Kidney (tissue), 13 donors: ENCODE measurements at regions not wholly inside any gene's neighbourhood (a gene's known extent, or its start where the extent isn't known, plus 50 kb on each side); places are given as distances from the start of the nearest gene placed in this dataset.
A peak's percentile ranks its signal among the peaks of the same experiment; 100 is the strongest.

Source experiments
- DNase-seq, 5 donors: peaks; one replicate each; pipeline ENCODE4 v3.0.0-alpha.2; 2013 to 2020
- FAIRE-seq: peaks from 2 replicates; lab custom pipeline; 2012; peaks lifted over from hg19 to GRCh38; lab: Jason Lieb, UNC
- H3K27ac ChIP-seq, 2 donors: one replicate each; pipeline ENCODE4 v1.7.0; 2013; ENCODE audit warnings: low read depth in 2 of 2, low read length in 2 of 2, inconsistent platforms in 1 of 2
- H3K27me3 ChIP-seq: one replicate; pipeline ENCODE4 v1.7.1; 2013; ENCODE audit warnings: low read length, inconsistent platforms; ENCODE audit not compliant: control insufficient read depth, insufficient read depth
- H3K36me3 ChIP-seq, 3 donors: one replicate each; pipeline versions ENCODE4 v1.7.0 to v1.7.1; 2013; ENCODE audit warnings: low read length in 3 of 3, control low read depth in 1 of 3, inconsistent platforms in 1 of 3; ENCODE audit not compliant: insufficient read depth in 3 of 3, control insufficient read depth in 2 of 3
- H3K4me1 ChIP-seq, 3 donors: one replicate each; pipeline versions ENCODE4 v1.7.0 to v1.7.1; 2013; ENCODE audit warnings: low read length in 3 of 3, inconsistent platforms in 1 of 3, low read depth in 1 of 3; ENCODE audit not compliant: control insufficient read depth in 2 of 3, insufficient read depth in 2 of 3
- H3K4me3 ChIP-seq, 3 donors: one replicate each; pipeline versions ENCODE4 v1.7.0 to v1.8.1; 2013; ENCODE audit warnings: low read length in 3 of 3, control low read depth in 1 of 3, inconsistent platforms in 1 of 3
- H3K9ac ChIP-seq, 3 donors: one replicate each; pipeline versions ENCODE4 v1.7.0 to v1.7.1; 2013; ENCODE audit warnings: low read length in 3 of 3, control low read depth in 1 of 3, inconsistent platforms in 1 of 3
- H3K9me3 ChIP-seq, 3 donors: one replicate each; pipeline versions ENCODE4 v1.7.0 to v1.7.1; 2013; ENCODE audit warnings: low read length in 3 of 3, control low read depth in 1 of 3, inconsistent platforms in 1 of 3; ENCODE audit not compliant: control insufficient read depth in 2 of 3, insufficient read depth in 1 of 3
- intact Hi-C: fragments of 100-400 bp; cut with DNase I; formaldehyde crosslinking; loops from one replicate; pipeline ENCODE4 v1.11.1; 2022
- TF ChIP-seq, protein P1 (sequence below): IDR thresholded peaks from 3 replicates; pipeline ENCODE4 v1.5.1; 2012; ENCODE audit warnings: mild to moderate bottlenecking, moderate library complexity, borderline replicate concordance; ENCODE audit not compliant: insufficient read depth; ENCODE audit errors: extremely low read depth
- donor health status: control.
- donor health status: control.
- donor health status: control.
- donor health status: control.
- donor health status: control.
- donor health status: DM: yes; HTN: yes; CAD: no.
- donor health status: Normal renal cell carcinoma (clear cell type).

DNA sequence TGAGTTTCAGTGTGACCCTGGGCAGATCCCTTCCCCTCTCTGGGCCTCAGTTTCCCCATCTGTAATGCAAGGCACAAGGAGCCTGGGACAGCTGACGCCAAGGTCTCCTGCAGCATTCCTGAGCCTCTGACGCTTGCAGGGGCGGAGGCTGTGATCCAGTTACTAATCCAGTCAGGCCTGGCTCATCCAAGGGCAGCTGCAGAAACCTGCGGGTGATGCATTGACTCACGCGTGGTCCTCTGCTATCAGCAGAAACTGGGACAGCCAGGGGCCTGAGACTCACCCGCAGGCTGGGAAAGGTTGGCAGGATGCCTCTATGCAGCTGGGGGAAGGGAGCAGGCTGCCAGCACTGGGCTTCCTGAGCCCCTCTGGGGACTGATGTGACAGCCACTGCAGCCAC lies 65.0 kb upstream of the SIRPA start:
- Histone ChIP-seq H3K4me1 (no peaks in the 10 kb centered on the region), H3K36me3 (no peaks in the 10 kb centered on the region), H3K9me3 (no peaks in the 10 kb centered on the region), H3K27ac (no peak overlapping the region), H3K4me3 (no peak overlapping the region), H3K27me3 (no peaks in the 10 kb centered on the region), H3K9ac (no peak overlapping the region)
- intact Hi-C loops, result no loop called here
- no peak for FAIRE-seq
- TF ChIP-seq, protein P1, sequence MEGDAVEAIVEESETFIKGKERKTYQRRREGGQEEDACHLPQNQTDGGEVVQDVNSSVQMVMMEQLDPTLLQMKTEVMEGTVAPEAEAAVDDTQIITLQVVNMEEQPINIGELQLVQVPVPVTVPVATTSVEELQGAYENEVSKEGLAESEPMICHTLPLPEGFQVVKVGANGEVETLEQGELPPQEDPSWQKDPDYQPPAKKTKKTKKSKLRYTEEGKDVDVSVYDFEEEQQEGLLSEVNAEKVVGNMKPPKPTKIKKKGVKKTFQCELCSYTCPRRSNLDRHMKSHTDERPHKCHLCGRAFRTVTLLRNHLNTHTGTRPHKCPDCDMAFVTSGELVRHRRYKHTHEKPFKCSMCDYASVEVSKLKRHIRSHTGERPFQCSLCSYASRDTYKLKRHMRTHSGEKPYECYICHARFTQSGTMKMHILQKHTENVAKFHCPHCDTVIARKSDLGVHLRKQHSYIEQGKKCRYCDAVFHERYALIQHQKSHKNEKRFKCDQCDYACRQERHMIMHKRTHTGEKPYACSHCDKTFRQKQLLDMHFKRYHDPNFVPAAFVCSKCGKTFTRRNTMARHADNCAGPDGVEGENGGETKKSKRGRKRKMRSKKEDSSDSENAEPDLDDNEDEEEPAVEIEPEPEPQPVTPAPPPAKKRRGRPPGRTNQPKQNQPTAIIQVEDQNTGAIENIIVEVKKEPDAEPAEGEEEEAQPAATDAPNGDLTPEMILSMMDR, result no peak
- DNase-seq, result peak in 4 of 5 donors; percentile 43 to 61 (median 44)

DNA sequence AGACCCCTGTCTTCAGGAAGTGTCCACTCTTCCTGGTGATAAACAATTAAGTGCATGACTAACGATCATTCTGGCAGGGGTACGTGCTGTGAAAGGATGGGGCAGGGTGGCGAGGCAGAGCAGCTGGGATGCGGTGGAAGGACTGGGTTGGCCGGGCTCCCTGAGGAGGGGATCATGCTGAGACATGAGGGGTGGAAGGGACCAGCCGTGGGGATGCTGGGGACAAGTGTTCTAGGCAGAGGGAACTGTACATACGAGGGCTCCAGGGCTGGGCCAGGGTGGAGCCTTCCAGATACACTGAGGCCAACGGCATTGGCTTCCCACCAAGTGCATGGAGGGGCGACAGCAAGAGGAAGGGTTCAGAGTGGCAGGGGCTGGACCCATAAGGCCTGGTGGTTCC lies 65.7 kb upstream of the SIRPA start:
- no peak for FAIRE-seq
- intact Hi-C loops, result no loop called here
- Histone ChIP-seq H3K4me3 (no peak overlapping the region), H3K9ac (no peak overlapping the region), H3K27ac (no peak overlapping the region), H3K9me3 (no peaks in the 10 kb centered on the region), H3K36me3 (no peaks in the 10 kb centered on the region), H3K4me1 (no peaks in the 10 kb centered on the region), H3K27me3 (no peaks in the 10 kb centered on the region)
- TF ChIP-seq, protein P1, result no peak
- no peak for DNase-seq

DNA sequence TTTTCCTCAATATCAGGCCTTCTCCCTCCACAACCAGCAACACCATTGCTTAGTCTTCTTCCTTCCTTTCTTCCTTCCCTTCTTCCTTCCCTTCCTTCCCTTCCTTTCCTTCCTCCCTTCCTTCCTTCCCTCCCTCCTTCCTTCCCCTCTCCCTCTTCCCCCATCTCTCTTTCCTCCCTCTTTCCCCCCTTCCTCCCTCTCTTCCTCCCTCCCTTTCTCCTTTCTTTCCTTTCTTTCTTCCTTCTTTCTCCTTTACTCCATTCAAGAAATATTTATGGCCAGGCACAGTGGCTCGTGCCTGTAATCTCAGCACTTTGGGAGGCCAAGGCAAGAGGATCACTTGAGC lies 66.4 kb upstream of the SIRPA start:
- Histone ChIP-seq H3K36me3 (no peaks in the 10 kb centered on the region), H3K4me1 (no peaks in the 10 kb centered on the region), H3K9me3 (no peaks in the 10 kb centered on the region), H3K9ac (no peak overlapping the region), H3K27me3 (no peaks in the 10 kb centered on the region), H3K27ac (no peak overlapping the region), H3K4me3 (no peak overlapping the region)
- TF ChIP-seq, protein P1, result no peak
- FAIRE-seq (no peak), DNase-seq (no peak)
- intact Hi-C loops, result no loop called here
